ENCODE measurements at regions not wholly inside any gene's neighbourhood (a gene's known extent, or its start where the extent isn't known, plus 50 kb on each side); places are given as distances from the start of the nearest gene placed in this dataset.

DNA sequence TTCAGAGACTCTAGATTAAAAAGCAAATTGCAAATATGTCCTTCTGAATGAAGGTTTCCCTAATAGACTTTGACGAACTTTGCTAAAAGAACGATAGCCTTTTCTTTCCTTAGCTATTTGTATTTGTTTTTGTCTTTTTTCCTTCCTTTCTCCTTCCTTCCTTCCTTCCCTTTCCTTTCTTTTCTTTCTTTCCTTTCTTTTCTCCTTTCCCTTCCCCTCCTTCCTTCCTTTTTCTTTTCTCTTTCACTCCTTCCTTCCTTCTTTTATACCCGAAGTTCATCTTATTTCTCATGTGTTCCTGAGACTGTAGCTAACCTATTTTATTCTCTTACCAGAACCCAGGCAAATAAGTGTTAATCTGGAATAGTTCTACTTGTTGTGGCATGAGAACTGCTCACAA is 381.2 kb upstream of the RUNX1 start:
- H3K9me3 ChIP-seq, result peaks cover 0 to 39% (median 4%) of the 10 kb centered on the region in 4 donors
- TF ChIP-seq EP300 (IDR thresholded peaks at IDR 0.05) (no peak), CTCF (IDR thresholded peaks at IDR 0.05) (no peak)
- peaks cover 0 to 23% (median 4%) of the 10 kb centered on the region in 4 donors for H3K4me1 ChIP-seq
- H3K4me3 ChIP-seq, result no peak overlapping the region
- WGBS, 2 donors, result 90 to 94% methylated on average over 3 of the region's 3 CpGs
- H3K36me3 ChIP-seq, result no peaks in the 10 kb centered on the region
- DNase-seq (ENCODE audit: low spot score in 2 of 2), result no peak
- H3K27me3 ChIP-seq, result no peaks in the 10 kb centered on the region
- H3K27ac ChIP-seq, result no peak overlapping the region

GRCh38 chr21:35428937-35429336 is 379.8 kb upstream of the RUNX1 start:
- DNase-seq (ENCODE audit: low spot score in 2 of 2), result peak in 1 of 2 donors; percentile 12
- H3K9me3 ChIP-seq, result peaks cover 0 to 27% (median under 1%) of the 10 kb centered on the region in 4 donors
- peaks cover 0 to 23% (median 4%) of the 10 kb centered on the region in 4 donors for H3K4me1 ChIP-seq
- H3K4me3 ChIP-seq, result no peak overlapping the region
- TF ChIP-seq EP300 (IDR thresholded peaks at IDR 0.05), result no peak
- no peak for TF ChIP-seq POLR2A (IDR thresholded peaks at IDR 0.05)
- no peak for TF ChIP-seq CTCF (IDR thresholded peaks at IDR 0.05)
- H3K36me3 ChIP-seq, result no peaks in the 10 kb centered on the region
- H3K27me3 ChIP-seq, result no peaks in the 10 kb centered on the region
- H3K27ac ChIP-seq, result peak overlapping the region in 3 of 4 donors; percentile 38 to 81 (median 53)

- DNase-seq (ENCODE audit: low spot score in 2 of 2), result peak in 1 of 2 donors; percentile 28
- Histone ChIP-seq H3K36me3 (no peaks in the 10 kb centered on the region), H3K4me3 (no peak overlapping the region), H3K9me3 (peaks cover 0 to 22% (median 0%) of the 10 kb centered on the region in 4 donors), H3K27ac (peak overlapping the region; percentile 7 to 81 (median 46)), H3K4me1 (peaks cover 0 to 23% (median 4%) of the 10 kb centered on the region in 4 donors), H3K27me3 (no peaks in the 10 kb centered on the region)
- WGBS, 2 donors, result 21 to 24% methylated on average over 9 of the region's 9 CpGs
- TF ChIP-seq EP300 (IDR thresholded peaks at IDR 0.05) (no peak), CTCF (IDR thresholded peaks at IDR 0.05) (no peak), POLR2A (IDR thresholded peaks at IDR 0.05) (no peak)
These were observed 379.4 kb upstream of the RUNX1 start for GRCh38 chr21:35428489-35428888.

- Histone ChIP-seq H3K27ac (peak overlapping the region in 1 of 4 donors; percentile 81), H3K9me3 (peaks cover 0 to 17% (median 0%) of the 10 kb centered on the region in 4 donors), H3K4me1 (peaks cover 0 to 23% (median 4%) of the 10 kb centered on the region in 4 donors), H3K4me3 (no peak overlapping the region), H3K27me3 (no peaks in the 10 kb centered on the region), H3K36me3 (no peaks in the 10 kb centered on the region)
- no peak for DNase-seq (ENCODE audit: low spot score in 2 of 2)
- TF ChIP-seq EP300 (IDR thresholded peaks at IDR 0.05) (peak in 1 of 2 donors; percentile 7), POLR2A (IDR thresholded peaks at IDR 0.05) (no peak), CTCF (IDR thresholded peaks at IDR 0.05) (no peak)
These were observed 378.9 kb upstream of the RUNX1 start for GRCh38 chr21:35428001-35428320.

DNA sequence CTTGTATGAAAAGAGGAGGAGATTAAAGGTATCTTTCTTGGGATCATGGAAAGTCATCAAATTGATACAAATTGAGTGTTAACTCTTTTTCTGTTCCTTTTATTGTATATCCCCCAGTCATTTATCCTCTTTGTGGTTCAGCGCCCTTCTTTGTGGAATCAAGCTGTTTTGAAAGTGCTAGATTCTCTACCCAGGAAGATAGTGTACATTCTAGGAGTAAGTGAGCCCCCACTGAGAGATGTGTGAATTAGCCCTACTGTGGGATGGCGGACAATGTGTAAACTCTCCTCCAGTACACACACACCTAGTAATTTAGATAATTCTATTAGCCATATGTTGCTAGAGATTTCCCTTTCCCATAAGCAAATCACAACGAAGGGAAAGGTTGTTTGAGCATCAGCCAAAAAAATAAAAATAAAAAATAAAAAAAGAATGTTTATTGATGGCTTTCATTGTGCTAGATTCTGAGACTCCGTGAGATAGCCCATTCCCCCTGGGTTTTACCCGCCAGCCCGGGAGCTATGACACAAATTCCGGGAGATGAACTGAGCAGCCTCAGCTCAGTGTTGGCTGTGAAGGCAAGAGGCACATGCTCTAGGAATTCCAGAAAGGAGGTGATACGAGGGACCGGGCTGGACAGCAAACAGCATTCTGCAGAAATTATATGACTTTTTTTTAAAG is 378.4 kb upstream of the RUNX1 start:
- peak overlapping the region in 1 of 4 donors; percentile 42 for H3K27ac ChIP-seq
- peak in 1 of 2 donors; percentile 34 for DNase-seq (ENCODE audit: low spot score in 2 of 2)
- WGBS, 2 donors, result 64 to 68% methylated on average over 9 of the region's 9 CpGs
- H3K9me3 ChIP-seq, result peaks cover 0 to 14% (median 0%) of the 10 kb centered on the region in 4 donors
- TF ChIP-seq CTCF (IDR thresholded peaks at IDR 0.05) (no peak), EP300 (IDR thresholded peaks at IDR 0.05) (peak in 1 of 2 donors; percentile 63)
- H3K4me3 ChIP-seq, result no peak overlapping the region
- H3K4me1 ChIP-seq, result peaks cover 0 to 23% (median 4%) of the 10 kb centered on the region in 4 donors
- H3K27me3 ChIP-seq, result no peaks in the 10 kb centered on the region
- H3K36me3 ChIP-seq, result no peaks in the 10 kb centered on the region

Measured in tibial nerve (tissue), 4 donors.